NCI-H2081 (cell line): ENCODE measurements at regions not wholly inside any gene's neighbourhood (a gene's known extent, or its start where the extent isn't known, plus 50 kb on each side); places are given as distances from the start of the nearest gene placed in this dataset.

ENCODE experiments used
- DNase-seq, 2 experiments: peaks; one replicate each; lab custom pipeline; 2025; lab: John Stamatoyannopoulos, UW

DNA sequence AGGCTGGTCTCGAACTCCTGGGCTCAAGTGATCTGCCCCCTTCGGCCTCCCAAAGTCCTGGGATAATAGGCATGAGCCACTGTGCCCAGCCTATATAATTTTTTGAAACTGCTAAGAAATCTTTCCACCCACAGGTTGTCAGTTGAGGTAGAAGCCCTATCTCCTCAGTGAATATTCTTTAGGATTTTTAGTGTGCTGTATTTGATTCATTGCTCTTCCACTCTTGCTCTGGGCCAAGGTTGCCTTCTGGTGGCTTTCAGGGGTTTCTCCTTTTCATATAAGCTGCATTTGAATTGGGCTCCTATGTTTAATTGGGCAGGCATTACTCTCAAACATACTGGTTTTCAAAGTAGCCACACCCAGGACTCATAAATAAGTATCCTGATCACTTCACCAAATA is 931.2 kb downstream of the GATA3 start:
- no peak for DNase-seq

DNA sequence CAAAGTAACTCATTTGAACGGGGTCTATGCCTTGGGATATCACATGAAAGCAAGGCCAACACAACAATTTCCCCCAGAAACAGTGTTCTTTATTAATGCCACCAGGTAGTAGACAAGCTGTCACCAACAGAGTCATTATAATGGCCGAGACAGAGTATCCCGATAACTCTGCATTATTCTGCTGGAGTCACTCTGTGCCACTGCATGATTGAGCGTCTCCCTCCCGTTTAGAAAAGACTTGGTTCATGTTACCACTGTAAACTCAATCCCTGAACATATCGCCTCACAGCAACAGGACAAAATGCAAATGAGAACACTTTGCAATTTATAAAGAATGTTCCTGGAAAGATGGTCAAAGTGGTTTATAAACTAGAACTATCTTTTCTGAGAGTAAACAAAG is 932.5 kb downstream of the GATA3 start:
- no peak for DNase-seq

DNA sequence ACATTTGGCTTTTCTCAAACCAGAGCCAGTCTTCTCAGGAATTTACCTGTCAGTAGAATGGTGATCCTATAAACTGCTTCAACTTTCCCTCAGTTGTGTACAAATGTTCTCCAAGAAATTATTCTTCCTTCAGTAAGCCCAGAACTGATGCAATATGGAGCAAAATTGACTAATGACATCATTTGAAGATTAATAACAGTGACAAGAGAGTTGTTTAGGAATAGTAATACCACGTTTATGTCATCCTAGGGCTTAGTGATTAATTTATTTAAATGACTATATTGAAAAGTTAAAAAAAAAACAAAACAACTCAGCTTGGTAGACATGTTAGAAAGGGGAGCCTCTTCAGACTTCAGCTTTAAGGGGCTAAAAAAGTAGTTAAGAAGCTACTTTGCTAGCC is 933.2 kb downstream of the GATA3 start:
- no peak for DNase-seq

DNA sequence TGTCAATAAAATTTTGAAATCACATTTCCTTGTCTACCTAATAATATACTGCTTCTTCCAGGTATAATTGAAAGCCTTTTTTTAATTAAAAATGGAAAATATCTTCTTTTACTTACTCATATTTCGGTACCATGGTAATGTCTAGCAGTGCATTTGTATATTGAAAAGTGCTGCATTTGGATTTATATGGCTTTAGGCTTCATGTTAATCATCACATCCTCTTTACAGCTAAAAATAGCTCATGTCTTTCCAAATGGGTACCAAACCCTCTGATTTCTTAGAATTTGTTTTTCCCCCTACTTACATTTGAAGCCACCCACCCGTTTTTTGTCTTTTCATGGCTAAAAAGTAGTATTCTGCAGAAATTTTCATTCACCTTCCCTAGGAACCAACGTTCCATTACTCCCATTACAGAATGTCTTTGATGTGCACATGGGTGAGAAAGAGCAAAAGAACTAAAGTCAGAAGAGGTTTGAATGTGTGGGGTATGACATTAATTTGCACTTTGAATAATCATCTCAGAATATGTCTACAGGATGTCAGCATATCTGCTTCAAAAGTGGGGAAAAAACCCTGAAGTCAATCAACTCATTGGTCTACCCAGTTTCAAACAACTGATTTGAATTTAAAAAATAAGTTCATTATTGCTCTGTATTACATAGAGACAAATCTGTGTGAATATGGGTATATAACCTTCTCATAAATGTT is 935.9 kb downstream of the GATA3 start:
- DNase-seq = no peak

DNA sequence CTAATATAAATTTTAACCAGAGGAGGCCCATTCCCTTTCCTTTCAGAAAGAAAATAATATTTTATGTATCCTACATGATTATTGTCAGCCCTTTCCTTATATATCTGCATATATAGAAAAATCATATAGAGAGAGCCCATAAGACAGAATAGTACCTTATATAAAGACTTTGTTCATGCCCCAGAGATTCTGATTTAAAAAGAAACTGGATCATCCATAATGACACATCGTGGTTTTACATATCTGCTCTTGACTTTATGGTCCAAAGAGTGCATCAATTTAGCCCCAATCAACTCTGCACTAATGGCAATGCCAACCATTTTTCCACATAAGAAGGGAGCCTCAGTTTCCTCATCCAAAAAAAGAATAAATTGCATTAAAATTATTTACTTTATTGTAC is 937.5 kb downstream of the GATA3 start:
- no peak for DNase-seq

DNA sequence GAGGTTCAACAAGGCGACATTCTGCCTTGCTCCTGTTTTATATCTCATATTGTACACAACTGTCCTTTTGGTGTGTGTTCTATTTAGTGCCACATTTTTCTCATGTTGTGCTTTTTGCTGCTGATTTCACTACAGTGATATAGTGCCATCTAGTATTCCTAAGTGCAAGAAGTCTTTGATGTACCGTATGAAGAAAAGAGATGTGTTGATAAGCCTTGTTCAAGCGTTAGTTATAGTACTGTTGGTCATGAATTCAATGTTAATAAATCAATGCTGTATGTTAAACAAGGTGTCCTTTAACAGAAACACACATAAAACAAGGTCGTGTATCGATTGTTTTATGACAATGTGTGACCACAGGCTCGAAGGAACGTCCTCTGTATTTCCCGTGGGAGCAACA is 939.4 kb downstream of the GATA3 start:
- DNase-seq = no peak

DNA sequence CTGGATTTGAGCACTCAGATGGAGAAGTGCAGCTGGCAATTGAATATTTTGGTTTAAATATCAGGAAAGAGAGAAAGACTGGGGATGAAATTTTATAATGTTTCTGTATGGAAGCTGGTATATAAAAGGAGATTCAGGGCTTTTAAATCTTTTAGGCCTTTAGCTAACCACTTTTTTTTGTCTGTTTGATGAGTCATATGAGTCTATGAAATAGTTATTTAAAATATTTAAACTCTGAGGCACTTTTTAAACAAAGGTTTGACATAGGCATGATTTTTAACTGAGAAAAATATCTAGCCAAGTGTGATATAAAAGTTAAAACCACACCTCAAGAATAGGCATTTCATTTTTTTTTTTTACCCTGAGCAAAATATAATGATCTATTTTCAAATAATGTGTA is 944.3 kb downstream of the GATA3 start:
- no peak for DNase-seq

DNA sequence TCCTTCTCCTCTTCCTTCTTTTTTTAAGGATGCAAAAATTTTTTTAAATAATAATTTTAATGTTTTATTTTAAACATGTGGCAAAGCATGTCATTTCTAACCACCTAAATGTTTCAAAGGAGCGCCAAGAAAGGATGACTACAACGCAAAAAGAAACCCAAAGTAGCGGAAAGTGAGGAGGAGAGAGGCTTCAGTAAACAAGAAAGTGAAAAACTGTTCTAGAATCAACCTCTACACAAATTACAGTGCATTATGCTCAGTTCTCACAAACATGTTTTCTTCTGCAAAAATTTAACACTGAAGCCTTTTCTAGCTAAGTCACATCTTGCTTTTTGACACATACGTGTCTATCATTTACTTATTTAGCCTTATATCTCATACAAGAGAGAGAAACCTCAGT is 948.6 kb downstream of the GATA3 start:
- DNase-seq = no peak

DNA sequence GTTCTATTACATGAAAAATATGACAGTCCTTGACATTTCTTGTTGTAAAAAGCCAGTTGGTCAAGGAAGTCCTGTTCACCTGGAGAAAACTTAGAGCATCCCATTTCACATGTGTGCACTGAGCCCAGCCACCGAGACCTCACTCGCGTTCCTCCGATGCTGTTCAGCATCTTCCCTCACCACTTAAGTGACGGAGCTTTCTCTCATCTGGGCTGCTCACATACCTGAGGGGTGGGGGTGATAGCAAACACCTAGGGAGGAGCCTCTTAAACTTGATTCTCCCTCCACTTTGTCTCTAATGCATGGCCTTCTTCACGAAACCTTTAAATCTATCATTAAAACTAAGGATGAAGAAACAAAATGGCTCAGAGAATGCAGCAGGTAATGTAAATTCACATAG is 950.2 kb downstream of the GATA3 start:
- no peak for DNase-seq

- no peak for DNase-seq
These were observed 955.0 kb downstream of the GATA3 start for GRCh38 chr10:9009505-9009904.

DNA sequence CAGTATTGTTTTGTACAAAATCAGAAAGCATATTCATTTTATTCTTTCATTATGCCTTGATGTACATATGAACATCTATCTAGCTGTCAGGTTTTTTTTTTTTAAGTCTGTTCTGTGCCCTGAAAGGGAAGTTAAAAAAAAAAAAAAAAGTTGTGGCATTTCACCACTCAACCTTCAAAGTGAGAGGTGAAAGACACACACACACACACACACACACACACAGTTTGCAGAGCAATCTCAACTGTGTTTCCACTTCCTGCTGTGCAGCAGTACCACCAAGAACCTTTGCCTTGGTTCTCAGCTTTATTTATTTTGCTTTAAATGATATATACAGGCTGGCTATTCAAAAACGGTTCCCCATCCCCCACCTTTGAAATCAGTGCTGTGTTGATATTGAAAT is 955.6 kb downstream of the GATA3 start:
- DNase-seq = no peak

DNA sequence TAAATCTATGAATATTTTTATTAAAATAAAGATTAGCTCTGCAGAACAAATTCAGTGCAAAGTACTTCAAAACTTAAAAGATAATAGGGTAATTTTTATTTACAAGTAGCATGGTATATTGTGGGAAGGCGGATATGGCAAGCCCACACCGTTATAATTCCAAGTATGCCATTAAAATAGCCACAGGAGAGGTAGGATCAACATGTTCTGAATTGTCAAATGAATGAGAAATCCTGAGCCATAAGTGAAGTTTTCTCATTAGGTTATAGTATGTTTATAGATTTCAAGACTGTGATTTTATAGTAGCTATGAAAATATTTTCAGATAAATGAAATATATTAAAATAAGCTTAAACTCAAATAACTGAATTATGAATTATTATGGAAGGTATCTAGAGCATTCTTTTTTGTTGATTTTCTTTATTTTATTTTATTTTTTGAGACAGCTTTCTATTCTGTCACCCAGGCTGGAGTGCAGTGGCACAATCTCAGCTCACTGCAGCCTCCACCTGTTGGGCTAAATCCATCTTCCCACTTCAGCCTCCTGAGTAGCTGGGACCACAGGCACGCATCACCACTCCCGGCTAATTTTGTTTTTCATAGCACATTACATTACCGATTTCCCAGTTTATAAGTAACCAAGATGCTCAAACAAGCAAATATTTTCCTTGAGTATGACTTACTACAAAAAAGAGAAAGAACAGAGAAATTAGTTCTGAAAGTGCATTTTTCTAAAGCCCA is 956.6 kb downstream of the GATA3 start:
- no peak for DNase-seq

DNA sequence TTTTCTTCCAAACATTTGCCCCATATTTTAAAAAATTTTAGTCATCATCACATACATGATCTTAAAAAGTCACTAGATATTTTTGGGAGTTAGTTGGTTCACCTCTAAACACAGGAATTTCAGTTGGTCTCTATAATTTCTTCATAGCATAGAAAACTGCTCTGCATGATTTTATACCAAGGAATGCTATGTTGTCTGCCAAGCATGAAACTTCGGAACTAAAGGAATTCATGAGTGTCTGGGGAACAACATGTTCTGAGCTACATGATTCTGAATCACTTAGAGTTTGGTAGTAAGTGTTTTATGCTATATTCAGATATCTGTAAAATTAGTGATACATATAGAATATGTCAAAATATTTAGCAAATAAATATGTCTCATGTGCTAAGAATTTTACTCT is 957.8 kb downstream of the GATA3 start:
- DNase-seq = no peak

- DNase-seq = no peak
These were observed 960.5 kb downstream of the GATA3 start for GRCh38 chr10:9015005-9015404.

- DNase-seq = no peak
These were observed 961.0 kb downstream of the GATA3 start for GRCh38 chr10:9015447-9015846.

- no peak for DNase-seq
These were observed 962.4 kb downstream of the GATA3 start for GRCh38 chr10:9016930-9017329.

- no peak for DNase-seq
These were observed 964.0 kb downstream of the GATA3 start for GRCh38 chr10:9018195-9019173.

DNA sequence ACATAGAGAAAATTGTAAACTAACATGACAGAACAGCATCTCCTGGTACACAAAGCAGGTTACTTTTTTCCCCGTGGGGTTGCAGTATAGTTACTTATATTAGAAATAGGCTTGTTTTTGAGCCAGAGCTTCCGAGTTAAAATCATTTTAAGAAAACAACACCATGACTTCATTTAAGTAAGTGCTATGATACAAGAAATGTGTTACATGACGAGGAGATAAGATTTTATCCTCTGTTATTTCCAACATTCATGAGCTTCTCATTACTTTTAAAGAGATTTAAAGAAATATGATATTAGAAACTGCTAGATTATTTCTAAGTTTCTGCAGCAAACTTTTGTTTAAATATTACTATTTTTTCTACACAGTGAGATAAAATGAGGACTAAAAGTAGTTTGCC is 968.7 kb downstream of the GATA3 start:
- no peak for DNase-seq

GRCh38 chr10:9024210-9024609 is 969.7 kb downstream of the GATA3 start:
- DNase-seq = no peak

DNA sequence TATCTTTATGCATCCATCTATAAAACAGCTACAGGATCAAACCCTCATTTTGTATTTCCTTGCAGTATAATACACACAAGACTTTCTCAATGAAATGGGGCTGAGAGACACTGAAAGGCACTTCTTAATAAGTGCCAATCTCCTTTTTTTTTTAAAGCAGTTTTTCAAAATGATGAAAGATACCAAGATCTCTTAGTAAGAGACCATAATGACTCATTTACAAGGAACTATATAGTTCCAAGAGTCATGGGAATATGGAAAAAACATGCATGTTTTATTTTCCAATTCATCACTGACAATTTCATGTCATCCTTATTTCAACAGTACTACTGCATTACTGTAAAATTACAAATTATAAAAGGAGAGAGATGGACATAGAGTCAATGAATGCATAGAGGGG is 973.7 kb downstream of the GATA3 start:
- no peak for DNase-seq

DNA sequence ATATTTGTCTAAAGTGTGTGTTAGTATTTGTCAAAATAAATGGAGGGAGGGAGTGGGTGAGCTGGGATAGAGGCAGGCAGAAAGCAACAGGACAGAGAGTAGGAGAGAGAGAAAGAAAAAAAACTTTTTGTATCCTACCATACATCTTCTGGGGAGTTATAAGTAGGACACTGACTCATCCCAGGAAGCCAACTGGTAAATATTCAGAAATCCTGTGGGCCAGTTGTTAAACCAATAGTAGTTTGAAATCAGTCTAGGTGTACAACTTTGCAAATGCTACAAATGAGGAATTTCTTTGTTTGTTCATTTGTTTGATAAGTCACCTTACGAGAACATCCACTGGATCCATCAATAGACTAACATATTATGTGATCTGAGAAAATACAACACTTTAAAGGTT is 980.9 kb downstream of the GATA3 start:
- DNase-seq = no peak

DNA sequence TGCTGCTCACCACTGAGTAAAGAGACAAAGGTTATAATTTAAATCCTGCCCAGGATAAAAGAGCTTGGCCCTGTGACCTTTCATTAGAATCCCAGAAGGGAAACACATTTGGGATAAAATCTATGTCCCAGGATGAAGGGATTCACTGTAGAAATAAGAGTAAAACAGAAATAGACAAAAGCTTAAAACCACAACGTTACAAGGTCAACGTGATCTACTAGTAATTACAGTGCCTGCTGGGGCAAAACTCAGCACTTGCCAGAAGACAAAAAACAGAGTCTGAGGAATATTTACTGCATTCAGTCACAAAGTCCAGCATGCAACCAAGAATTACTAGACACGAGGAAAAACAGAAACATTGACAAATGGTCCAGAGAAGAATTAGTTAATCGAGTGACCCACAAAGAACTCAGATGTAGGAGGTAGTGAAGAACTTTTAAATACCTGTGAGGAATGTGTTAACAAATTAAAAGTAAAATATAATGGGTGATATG is 982.3 kb downstream of the GATA3 start:
- no peak for DNase-seq
